H9 (cell line): ENCODE measurements at regions not wholly inside any gene's neighbourhood (a gene's known extent, or its start where the extent isn't known, plus 50 kb on each side); places are given as distances from the start of the nearest gene placed in this dataset.

ENCODE experiments used
- DNase-seq: peaks from one replicate; pipeline ENCODE4 v3.0.0-alpha.2; 2017
- H2AFZ ChIP-seq: one replicate; pipeline ENCODE4 v1.6.1; 2013; ENCODE audit warnings: mild to moderate bottlenecking, low read length, control low read depth, moderate library complexity
- H2AK5ac ChIP-seq: 2 replicates; pipeline ENCODE4 v1.6.1; 2013; ENCODE audit warnings: low read length, control low read depth, mixed read lengths; ENCODE audit not compliant: insufficient read length
- H2BK120ac ChIP-seq: one replicate; pipeline ENCODE4 v1.6.1; 2013; ENCODE audit warnings: low read depth, mild to moderate bottlenecking, low read length, control low read depth, inconsistent platforms; ENCODE audit not compliant: poor library complexity, severe bottlenecking
- H2BK12ac ChIP-seq: 2 replicates; pipeline ENCODE4 v1.6.1; 2013; ENCODE audit warnings: low read length, control low read depth, mixed read lengths, low read depth; ENCODE audit not compliant: insufficient read length
- H2BK15ac ChIP-seq: 2 replicates; pipeline ENCODE4 v1.6.1; 2013; ENCODE audit warnings: low read depth, low read length, control low read depth
- H2BK20ac ChIP-seq: one replicate; pipeline ENCODE4 v1.6.1; 2013; ENCODE audit warnings: low read depth, mild to moderate bottlenecking, low read length, control low read depth, inconsistent platforms; ENCODE audit not compliant: poor library complexity, severe bottlenecking
- H2BK5ac ChIP-seq: 2 replicates; pipeline ENCODE4 v1.6.1; 2013; ENCODE audit warnings: low read length, control low read depth, mixed read lengths; ENCODE audit not compliant: insufficient read length
- H3K14ac ChIP-seq: 2 replicates; pipeline ENCODE4 v1.6.1; 2013; ENCODE audit warnings: low read length, control low read depth; ENCODE audit not compliant: insufficient read depth
- H3K18ac ChIP-seq: 2 replicates; pipeline ENCODE4 v1.6.1; 2013; ENCODE audit warnings: low read depth, mild to moderate bottlenecking, mixed read lengths, low read length, control low read depth; ENCODE audit not compliant: insufficient read length
- H3K23ac ChIP-seq: 2 replicates; pipeline ENCODE4 v1.6.1; 2013; ENCODE audit warnings: low read length, control low read depth, mixed read lengths, low read depth; ENCODE audit not compliant: insufficient read length
- H3K23me2 ChIP-seq: 2 replicates; pipeline ENCODE4 v1.6.1; 2013; ENCODE audit warnings: low read depth, mild to moderate bottlenecking, mixed read lengths, low read length, control low read depth; ENCODE audit not compliant: insufficient read length, poor library complexity, severe bottlenecking
- H3K27ac ChIP-seq: 2 replicates; pipeline ENCODE4 v1.5.1; 2013; ENCODE audit warnings: low read length, control low read depth, mixed read lengths, low read depth; ENCODE audit not compliant: insufficient read length
- H3K27me3 ChIP-seq: 2 replicates; pipeline ENCODE4 v1.6.1; 2013; ENCODE audit warnings: low read length, control low read depth, inconsistent platforms; ENCODE audit not compliant: insufficient read depth
- H3K4ac ChIP-seq: 2 replicates; pipeline ENCODE4 v1.6.1; 2013; ENCODE audit warnings: low read depth, mild to moderate bottlenecking, control low read depth, inconsistent platforms, low read length, moderate library complexity
- H3K4me1 ChIP-seq: 2 replicates; pipeline ENCODE4 v1.6.1; 2013; ENCODE audit warnings: low read length, control low read depth, inconsistent platforms; ENCODE audit not compliant: insufficient read depth
- H3K4me2 ChIP-seq: 2 replicates; pipeline ENCODE4 v1.6.1; 2013; ENCODE audit warnings: low read length, control low read depth, mixed read lengths; ENCODE audit not compliant: insufficient read length, insufficient read depth
- H3K56ac ChIP-seq: 2 replicates; pipeline ENCODE4 v1.6.1; 2013; ENCODE audit warnings: low read depth, mild to moderate bottlenecking, mixed read lengths, low read length, control low read depth; ENCODE audit not compliant: insufficient read length
- H3K79me1 ChIP-seq: 2 replicates; pipeline ENCODE4 v1.6.1; 2013; ENCODE audit warnings: low read depth, mild to moderate bottlenecking, moderate library complexity, low read length, control low read depth, inconsistent platforms; ENCODE audit not compliant: insufficient read depth, poor library complexity, severe bottlenecking
- H3K79me2 ChIP-seq: 2 replicates; pipeline ENCODE4 v1.6.1; 2013; ENCODE audit warnings: low read length, control low read depth, inconsistent platforms; ENCODE audit not compliant: insufficient read depth
- H3K9ac ChIP-seq: 2 replicates; pipeline ENCODE4 v1.6.1; 2013; ENCODE audit warnings: low read length, control low read depth, mixed read lengths; ENCODE audit not compliant: insufficient read length; ENCODE audit errors: extremely low read depth
- H3K9me3 ChIP-seq: one replicate; pipeline ENCODE4 v1.6.1; 2013; ENCODE audit warnings: low read depth, low read length, inconsistent platforms; ENCODE audit not compliant: control insufficient read depth
- H3T11ph ChIP-seq: one replicate; pipeline ENCODE4 v1.6.1; 2013; ENCODE audit warnings: mild to moderate bottlenecking, low read length, control low read depth, inconsistent platforms
- H4K20me1 ChIP-seq: one replicate; pipeline ENCODE4 v1.6.1; 2013; ENCODE audit not compliant: control insufficient read depth, insufficient read length, insufficient read depth
- H4K5ac ChIP-seq: 2 replicates; pipeline ENCODE4 v1.6.1; 2013; ENCODE audit warnings: low read depth, mild to moderate bottlenecking, mixed read lengths, low read length, control low read depth; ENCODE audit not compliant: insufficient read length
- H4K8ac ChIP-seq: replicated peaks from 2 replicates; pipeline ENCODE4 v1.6.1; 2013; ENCODE audit warnings: low read length, control low read depth, mixed read lengths, low read depth; ENCODE audit not compliant: insufficient read length
- H4K91ac ChIP-seq: 2 replicates; pipeline ENCODE4 v1.6.1; 2013; ENCODE audit warnings: low read depth, mild to moderate bottlenecking, moderate library complexity, mixed read lengths, low read length, control low read depth; ENCODE audit not compliant: insufficient read length
- H3K27ac Mint-ChIP-seq, 3 experiments: 2 replicates in 2 of 3; 3 replicates in 1 of 3; pipeline ENCODE4 v1.8.0; 2020 to 2021; ENCODE audit warnings: mixed read lengths in 3 of 3, mild to moderate bottlenecking in 1 of 3, moderate library complexity in 1 of 3
- H3K27me3 Mint-ChIP-seq: 2 replicates; pipeline ENCODE4 v1.8.0; 2021; ENCODE audit warnings: low read depth, mild to moderate bottlenecking, moderate library complexity, mixed read lengths
- H3K36me3 Mint-ChIP-seq, 3 experiments: 2 replicates in 2 of 3; 3 replicates in 1 of 3; pipeline ENCODE4 v1.8.0; 2020 to 2021; ENCODE audit warnings: low read depth in 3 of 3, mixed read lengths in 3 of 3; ENCODE audit not compliant: insufficient read depth in 1 of 3
- H3K4me1 Mint-ChIP-seq, 2 experiments: 2 replicates each; pipeline ENCODE4 v1.8.0; 2020; ENCODE audit warnings: mixed read lengths in 2 of 2
- H3K4me3 Mint-ChIP-seq, 2 experiments: 2 replicates in 1 of 2; 3 replicates in 1 of 2; pipeline ENCODE4 v1.8.0; 2020 to 2021; ENCODE audit warnings: mild to moderate bottlenecking in 2 of 2, mixed read lengths in 2 of 2, moderate library complexity in 1 of 2
- H3K9me3 Mint-ChIP-seq, 2 experiments: 2 replicates in 1 of 2; 3 replicates in 1 of 2; pipeline ENCODE4 v1.8.0; 2020; ENCODE audit warnings: mild to moderate bottlenecking in 2 of 2, mixed read lengths in 2 of 2, moderate library complexity in 1 of 2
- CTCF ChIP-seq: fragments of 200-600 bp; sonication (generic); conservative IDR thresholded peaks from 3 replicates; pipeline ENCODE4 v1.8.0; 2021; ENCODE audit warnings: antibody characterized with exemption, mild to moderate bottlenecking
- WGBS: extraction: QIAGEN DNeasy Blood & Tissue Kit; methylation state at CpG from one replicate; pipeline ENCODE4 v1.1.7; 2013; ENCODE audit warnings: missing lambda C conversion rate, low lambda C conversion rate, mixed read lengths; ENCODE audit not compliant: insufficient read length; ENCODE audit errors: extremely low coverage; 5-methylcytosine and 5-hydroxymethylcytosine counted together

- Histone ChIP-seq H3K27ac (no peak overlapping the region), H3K4me2 (no peak overlapping the region), H3K79me2 (no peaks in the 10 kb centered on the region), H3K14ac (no peak overlapping the region), H4K8ac (no peak overlapping the region), H3K23me2 (no peaks in the 10 kb centered on the region), H2AFZ (no peak overlapping the region), H2BK20ac (no peak overlapping the region), H3K4me1 (no peaks in the 10 kb centered on the region), H2AK5ac (no peak overlapping the region), H3K79me1 (no peaks in the 10 kb centered on the region), H3T11ph (no peak overlapping the region), H3K18ac (no peak overlapping the region), H4K5ac (no peak overlapping the region), H3K9ac (no peak overlapping the region), H3K23ac (no peak overlapping the region), H4K20me1 (no peaks in the 10 kb centered on the region), H2BK15ac (no peak overlapping the region), H2BK5ac (no peak overlapping the region), H2BK12ac (no peak overlapping the region), H3K27me3 (no peaks in the 10 kb centered on the region), H3K56ac (no peak overlapping the region), H3K9me3 (peaks cover 8% of the 10 kb centered on the region), H3K4ac (no peak overlapping the region), H4K91ac (no peak overlapping the region), H2BK120ac (no peak overlapping the region)
- peak; percentile 30 for DNase-seq
- Mint-ChIP-seq H3K9me3 (peaks cover 54 to 66% of the 10 kb centered on the region in 2 experiments), H3K36me3 (peaks cover 38 to 83% (median 69%) of the 10 kb centered on the region in 3 experiments), H3K4me1 (no peaks in the 10 kb centered on the region; a peak in 1 of 4 replicates), H3K27me3 (no peaks in the 10 kb centered on the region; the same call in 1 of the 2 replicates), H3K27ac (no peak overlapping the region), H3K4me3 (no peak overlapping the region)
- no CpG with 5 or more reads among the region's 1 CpG for WGBS
- TF ChIP-seq CTCF, result peak; percentile 55; the same call in 2 of the 3 replicates
These were observed 850.9 kb downstream of the FAM133A start for GRCh38 chrX:94524867-94525266.
